WTC11 (cell line): ENCODE measurements at regions not wholly inside any gene's neighbourhood (a gene's known extent, or its start where the extent isn't known, plus 50 kb on each side); places are given as distances from the start of the nearest gene placed in this dataset.
"Not testable (repeated sequence)": the region's sequence is repeated elsewhere in the genome, so short reads cannot be mapped to it uniquely, and the experiment has no call there.

Source experiments
- ATAC-seq: fragments of 200-7000 bp; cut with Tn5 transposase; 2 replicates; pipeline ENCODE4 v1.10.0; 2021; ENCODE audit warnings: mild to moderate bottlenecking, moderate library complexity
- CTCF ChIA-PET: fragments of 300-600 bp; sonication (Branson Sonifier 250); formaldehyde crosslinking; loops from one replicate; lab custom pipeline; 2021; ENCODE audit warnings: antibody characterized with exemption; lab: Charles Lee
- POLR2A ChIA-PET: fragments of 350-600 bp; sonication (Branson Sonifier 250); formaldehyde crosslinking; loops from one replicate; lab custom pipeline; 2021; ENCODE audit warnings: antibody characterized with exemption; lab: Charles Lee
- DNase-seq: peaks from one replicate; pipeline ENCODE4 v3.0.0; 2021; ENCODE audit warnings: low spot score
- H3K27ac Mint-ChIP-seq: 2 replicates; pipeline ENCODE4 v1.8.0; 2021; ENCODE audit warnings: mixed read lengths
- H3K27me3 Mint-ChIP-seq: 2 replicates; pipeline ENCODE4 v1.8.0; 2021; ENCODE audit warnings: low read depth, mild to moderate bottlenecking, moderate library complexity, mixed read lengths
- H3K36me3 Mint-ChIP-seq: 2 replicates; pipeline ENCODE4 v1.8.0; 2021; ENCODE audit warnings: mixed read lengths
- H3K4me1 Mint-ChIP-seq: 2 replicates; pipeline ENCODE4 v1.8.0; 2022; ENCODE audit warnings: mixed read lengths
- H3K4me3 Mint-ChIP-seq: 2 replicates; pipeline ENCODE4 v1.8.0; 2021; ENCODE audit warnings: mild to moderate bottlenecking, moderate library complexity, mixed read lengths
- H3K9me3 Mint-ChIP-seq: 2 replicates; pipeline ENCODE4 v1.8.0; 2021; ENCODE audit warnings: mixed read lengths
- ESRRA ChIP-seq: sonication (generic); formaldehyde crosslinking; IDR thresholded peaks from 2 replicates; pipeline ENCODE4 v1.8.1; 2022; ENCODE audit warnings: mild to moderate bottlenecking, missing genetic modification reagents, borderline replicate concordance
- IRF2 ChIP-seq: sonication (generic); formaldehyde crosslinking; IDR thresholded peaks from 2 replicates; pipeline ENCODE4 v1.8.0; 2022; ENCODE audit warnings: low read depth, missing genetic modification reagents, borderline replicate concordance
- SMAD3 ChIP-seq: sonication (generic); formaldehyde crosslinking; IDR thresholded peaks from 2 replicates; pipeline ENCODE4 v1.8.0; 2022; ENCODE audit warnings: missing genetic modification reagents, mild to moderate bottlenecking, borderline replicate concordance
- ZBTB21 ChIP-seq: sonication (generic); formaldehyde crosslinking; IDR thresholded peaks from 2 replicates; pipeline ENCODE4 v1.8.1; 2023; ENCODE audit warnings: mild to moderate bottlenecking, missing genetic modification reagents, borderline replicate concordance
- TF ChIP-seq, protein P1 (sequence below): sonication (generic); formaldehyde crosslinking; IDR thresholded peaks from 2 replicates; pipeline ENCODE4 v1.8.0; 2022; ENCODE audit warnings: mild to moderate bottlenecking, missing genetic modification reagents
- TF ChIP-seq, protein P2 (sequence below): sonication (generic); formaldehyde crosslinking; IDR thresholded peaks from 2 replicates; pipeline ENCODE4 v1.8.1; 2022; ENCODE audit warnings: low read depth, mild to moderate bottlenecking, moderate library complexity, missing genetic modification reagents, borderline replicate concordance
- TF ChIP-seq, protein P3 (sequence below): fragments of 250-450 bp; sonication (Bioruptor Pico); IDR thresholded peaks from 2 replicates; pipeline ENCODE4 v1.9.0; 2021; ENCODE audit warnings: moderate library complexity, mild to moderate bottlenecking, inconsistent platforms, borderline replicate concordance

DNA sequence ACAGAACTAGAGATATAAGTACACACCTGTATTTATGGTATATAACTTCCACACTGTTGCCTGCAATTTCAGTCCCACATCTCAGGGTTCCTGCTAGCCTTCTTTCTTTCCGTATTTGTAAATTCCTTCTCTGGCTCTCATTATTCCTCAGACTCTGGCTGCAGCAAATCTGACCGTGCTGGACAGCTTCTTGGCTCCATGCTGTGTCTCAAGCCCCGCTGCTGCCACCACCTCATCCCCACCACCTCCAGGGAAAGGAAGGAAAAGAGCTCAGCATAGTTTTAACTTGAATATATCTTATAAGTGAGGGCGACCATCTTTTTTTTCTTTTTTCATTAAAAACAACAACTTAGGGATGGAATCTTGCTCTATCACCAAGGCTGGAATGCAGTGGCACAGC lies 155.6 kb upstream of the CXCL13 start (continued):
- TF ChIP-seq, protein P1, sequence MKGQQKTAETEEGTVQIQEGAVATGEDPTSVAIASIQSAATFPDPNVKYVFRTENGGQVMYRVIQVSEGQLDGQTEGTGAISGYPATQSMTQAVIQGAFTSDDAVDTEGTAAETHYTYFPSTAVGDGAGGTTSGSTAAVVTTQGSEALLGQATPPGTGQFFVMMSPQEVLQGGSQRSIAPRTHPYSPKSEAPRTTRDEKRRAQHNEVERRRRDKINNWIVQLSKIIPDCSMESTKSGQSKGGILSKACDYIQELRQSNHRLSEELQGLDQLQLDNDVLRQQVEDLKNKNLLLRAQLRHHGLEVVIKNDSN (CRISPR knock-in tag): no peak
- TF ChIP-seq, protein P2, sequence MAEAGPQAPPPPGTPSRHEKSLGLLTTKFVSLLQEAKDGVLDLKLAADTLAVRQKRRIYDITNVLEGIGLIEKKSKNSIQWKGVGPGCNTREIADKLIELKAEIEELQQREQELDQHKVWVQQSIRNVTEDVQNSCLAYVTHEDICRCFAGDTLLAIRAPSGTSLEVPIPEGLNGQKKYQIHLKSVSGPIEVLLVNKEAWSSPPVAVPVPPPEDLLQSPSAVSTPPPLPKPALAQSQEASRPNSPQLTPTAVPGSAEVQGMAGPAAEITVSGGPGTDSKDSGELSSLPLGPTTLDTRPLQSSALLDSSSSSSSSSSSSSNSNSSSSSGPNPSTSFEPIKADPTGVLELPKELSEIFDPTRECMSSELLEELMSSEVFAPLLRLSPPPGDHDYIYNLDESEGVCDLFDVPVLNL: no peak

DNA sequence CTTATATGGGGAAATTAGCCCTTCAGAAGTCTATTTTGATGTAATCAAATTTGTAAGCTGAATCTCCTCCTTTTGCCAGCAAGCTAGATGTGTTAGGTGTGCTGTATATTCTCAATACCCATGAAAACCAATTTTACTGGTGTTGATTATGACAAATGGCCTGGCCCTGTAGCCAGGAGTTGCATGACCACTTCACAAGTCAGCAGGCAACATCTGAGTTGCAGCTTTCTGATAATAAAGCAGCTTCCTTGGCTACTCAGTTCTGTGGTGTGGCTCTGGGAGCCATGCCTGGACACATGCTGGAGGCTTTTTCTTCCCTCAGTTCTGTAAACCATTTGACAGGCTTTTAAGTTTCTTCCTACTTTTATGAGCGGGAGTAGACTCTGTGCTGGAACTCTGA lies 154.1 kb upstream of the CXCL13 start:
- H3K9me3 Mint-ChIP-seq: peaks cover 8% of the 10 kb centered on the region
- DNase-seq (no peak), ATAC-seq (no peak)
- ChIA-PET CTCF (interaction anchor here (2.2 kb wide), 1 partner anchor 150 kb away, joined by 6 read pairs; no protein-coding TSS in a partner anchor), POLR2A (no interaction called here)
- H3K4me3 Mint-ChIP-seq: no peak overlapping the region
- H3K4me1 Mint-ChIP-seq: no peaks in the 10 kb centered on the region
- no peaks in the 10 kb centered on the region for H3K36me3 Mint-ChIP-seq
- H3K27me3 Mint-ChIP-seq: peaks cover 7% of the 10 kb centered on the region
- TF ChIP-seq, protein P3, sequence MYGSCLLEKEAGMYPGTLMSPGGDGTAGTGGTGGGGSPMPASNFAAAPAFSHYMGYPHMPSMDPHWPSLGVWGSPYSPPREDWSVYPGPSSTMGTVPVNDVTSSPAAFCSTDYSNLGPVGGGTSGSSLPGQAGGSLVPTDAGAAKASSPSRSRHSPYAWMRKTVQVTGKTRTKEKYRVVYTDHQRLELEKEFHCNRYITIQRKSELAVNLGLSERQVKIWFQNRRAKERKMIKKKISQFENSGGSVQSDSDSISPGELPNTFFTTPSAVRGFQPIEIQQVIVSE (CRISPR knock-in tag): no peak
- TF ChIP-seq, all 79 proteins: peak for 0
- no peak overlapping the region for H3K27ac Mint-ChIP-seq

DNA sequence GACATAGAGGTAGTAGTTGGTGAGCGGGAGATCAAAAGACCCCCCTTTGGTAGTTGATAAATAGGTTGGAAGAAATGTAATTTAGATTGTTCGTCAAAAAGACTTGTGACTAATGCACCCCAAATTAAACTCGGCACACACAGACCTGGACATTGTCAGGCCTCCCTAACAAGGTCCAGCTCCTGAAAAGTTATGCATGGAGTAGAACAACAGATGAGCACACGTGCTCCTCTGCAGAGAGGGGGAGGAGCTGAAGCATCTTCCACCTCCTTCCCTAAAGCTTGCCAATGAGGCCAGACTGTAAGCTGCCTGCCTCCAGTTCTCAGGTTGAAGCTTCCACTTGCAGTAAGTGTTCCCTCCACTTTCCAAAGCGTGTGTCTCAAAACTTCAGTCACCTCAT lies 153.5 kb upstream of the CXCL13 start:
- CTCF ChIA-PET: interaction anchor here (1.9 kb wide), 1 partner anchor 13 kb away, joined by 7 read pairs; no protein-coding TSS in a partner anchor

DNA sequence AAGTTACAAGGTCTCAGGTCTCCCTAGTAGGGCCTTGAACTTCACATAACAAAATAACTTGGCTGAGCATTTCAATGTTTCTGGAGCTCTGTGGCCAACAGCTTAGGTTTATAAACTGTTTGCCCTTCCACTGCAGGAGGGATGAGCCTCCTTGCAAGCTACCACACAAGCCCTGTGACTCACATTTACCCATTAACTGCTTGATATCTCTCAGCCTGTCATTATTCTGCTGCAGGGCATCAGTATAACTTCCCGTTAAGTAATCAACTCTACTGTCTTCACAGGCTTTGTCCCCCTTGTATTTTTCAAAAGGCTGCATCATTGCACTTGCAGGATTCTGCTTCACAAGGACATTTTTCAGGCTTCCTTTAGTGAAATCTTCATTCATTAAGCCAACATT lies 151.7 kb upstream of the CXCL13 start:
- ChIA-PET CTCF (interaction anchor here (1.9 kb wide), 1 partner anchor 11 kb away, joined by 7 read pairs; no protein-coding TSS in a partner anchor), POLR2A (no interaction called here)
- Mint-ChIP-seq H3K4me3 (no peak overlapping the region), H3K27me3 (peaks cover 8% of the 10 kb centered on the region), H3K27ac (no peak overlapping the region), H3K4me1 (no peaks in the 10 kb centered on the region), H3K9me3 (peaks cover 11% of the 10 kb centered on the region), H3K36me3 (no peaks in the 10 kb centered on the region)
- ATAC-seq (no peak), DNase-seq (no peak)
- TF ChIP-seq ZBTB21 (CRISPR knock-in tag) (no peak), IRF2 (no peak)

More for the DNA sequence above, 153.5 kb upstream of the CXCL13 start:
- H3K27me3 Mint-ChIP-seq, ATAC-seq, DNase-seq, POLR2A ChIA-PET, H3K4me1 Mint-ChIP-seq, H3K36me3 Mint-ChIP-seq, H3K4me3 Mint-ChIP-seq, H3K27ac Mint-ChIP-seq, H3K9me3 Mint-ChIP-seq: not testable (repeated sequence)

DNA sequence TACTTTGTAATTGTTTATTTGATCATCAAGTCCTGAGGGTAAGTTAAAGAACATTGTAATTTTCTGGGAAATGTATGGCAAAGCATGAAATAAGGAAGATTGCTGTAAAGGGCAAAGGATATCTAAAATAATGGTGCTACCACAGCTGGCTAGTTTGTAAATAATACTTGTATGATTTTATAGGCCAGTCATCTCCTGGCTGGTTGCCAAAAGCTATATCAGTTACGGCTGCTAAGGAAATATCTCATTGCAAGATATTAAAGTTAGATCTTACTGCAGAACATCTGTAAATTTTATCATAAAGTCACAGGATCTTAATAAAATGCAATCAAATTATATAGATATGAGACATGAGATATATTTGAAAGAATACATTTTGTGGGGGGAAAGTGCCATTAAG lies 150.8 kb upstream of the CXCL13 start:
- no peak overlapping the region for H3K27ac Mint-ChIP-seq
- TF ChIP-seq SMAD3: no peak
- TF ChIP-seq, protein P1 (CRISPR knock-in tag): no peak
- no peak for TF ChIP-seq ESRRA
- ATAC-seq: no peak
- peaks cover 21% of the 10 kb centered on the region for H3K9me3 Mint-ChIP-seq
- DNase-seq: no peak
- H3K36me3 Mint-ChIP-seq: 0 out of 2 replicates have a peak, but pooled peaks cover 4% of the 10 kb centered on the region
- no peak overlapping the region for H3K4me3 Mint-ChIP-seq
- POLR2A ChIA-PET: no interaction called here
- H3K4me1 Mint-ChIP-seq: no peaks in the 10 kb centered on the region
- peaks cover 6% of the 10 kb centered on the region for H3K27me3 Mint-ChIP-seq
- CTCF ChIA-PET: interaction anchor here (0.6 kb wide), 1 partner anchor 811 kb away, joined by 3 read pairs; no protein-coding TSS in a partner anchor

DNA sequence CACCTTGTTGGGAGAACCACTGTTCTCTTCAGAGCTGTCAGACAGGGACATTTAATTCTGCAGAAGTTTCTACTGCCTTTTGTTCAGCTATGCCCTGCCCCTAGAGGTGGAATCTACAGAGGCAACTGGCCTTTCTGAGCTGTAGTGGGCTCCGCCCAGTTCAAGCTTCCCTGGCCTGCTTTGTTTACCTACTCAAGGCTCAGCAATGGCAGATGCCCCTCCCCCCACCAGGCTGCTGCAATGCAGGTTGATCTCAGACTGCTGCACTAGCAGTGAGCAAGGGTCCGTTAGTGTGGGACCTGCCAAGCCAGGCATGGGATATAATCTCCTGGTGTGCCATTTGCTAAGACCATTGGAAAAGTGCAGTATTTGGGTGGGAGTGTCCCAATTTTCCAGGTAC lies 141.5 kb upstream of the CXCL13 start:
- peaks cover 70% of the 10 kb centered on the region for H3K9me3 Mint-ChIP-seq
- DNase-seq, H3K4me1 Mint-ChIP-seq, POLR2A ChIA-PET, H3K27ac Mint-ChIP-seq, H3K4me3 Mint-ChIP-seq: not testable (repeated sequence)
- CTCF ChIA-PET: interaction anchor here (1.6 to 2.8 kb wide), 6 partner anchors 8 to 234 kb away, joined by 3 to 26 read pairs (median 8); no protein-coding TSS in a partner anchor
- H3K36me3 Mint-ChIP-seq: peaks cover 22% of the 10 kb centered on the region; the same call in 1 of the 2 replicates
- 0 out of 2 replicates have a peak, but pooled peaks have one; percentile 24 for ATAC-seq
- H3K27me3 Mint-ChIP-seq: peaks cover 12% of the 10 kb centered on the region
